CD4-positive, alpha-beta T cell treated with Interleukin-6 for 4 hours (primary cell): ENCODE measurements at regions not wholly inside any gene's neighbourhood (a gene's known extent, or its start where the extent isn't known, plus 50 kb on each side); places are given as distances from the start of the nearest gene placed in this dataset.

Experiments used
- DNase-seq: peaks from one replicate; pipeline ENCODE4 v3.0.0-alpha.2; 2020; ENCODE audit warnings: mixed read lengths

GRCh38 chr3:106725566-106725965 is 651.7 kb upstream of the CCDC54 start:
- DNase-seq = no peak

GRCh38 chr3:106728315-106729098 is 648.7 kb upstream of the CCDC54 start:
- no peak for DNase-seq

- no peak for DNase-seq
These were observed 647.8 kb upstream of the CCDC54 start for GRCh38 chr3:106729481-106729880.

- no peak for DNase-seq
These were observed 646.0 kb upstream of the CCDC54 start for GRCh38 chr3:106731230-106731629.

GRCh38 chr3:106734712-106735111 is 642.5 kb upstream of the CCDC54 start:
- DNase-seq = no peak

- no peak for DNase-seq
These were observed 640.0 kb upstream of the CCDC54 start for GRCh38 chr3:106737265-106737664.

GRCh38 chr3:106740116-106740515 is 637.1 kb upstream of the CCDC54 start:
- DNase-seq = no peak

- DNase-seq = no peak
These were observed 631.7 kb upstream of the CCDC54 start for GRCh38 chr3:106745344-106746168.

- DNase-seq = no peak
These were observed 631.0 kb upstream of the CCDC54 start for GRCh38 chr3:106746286-106746685.

- DNase-seq = no peak
These were observed 628.6 kb upstream of the CCDC54 start for GRCh38 chr3:106748472-106749262.

GRCh38 chr3:106750092-106750491 is 627.1 kb upstream of the CCDC54 start:
- DNase-seq = no peak

GRCh38 chr3:106755336-106755735 is 621.9 kb upstream of the CCDC54 start:
- no peak for DNase-seq

GRCh38 chr3:106756901-106757300 is 620.3 kb upstream of the CCDC54 start:
- no peak for DNase-seq

- DNase-seq = no peak
These were observed 618.8 kb upstream of the CCDC54 start for GRCh38 chr3:106758459-106758858.

GRCh38 chr3:106759731-106760130 is 617.5 kb upstream of the CCDC54 start:
- DNase-seq = no peak

GRCh38 chr3:106765342-106765741 is 611.9 kb upstream of the CCDC54 start:
- no peak for DNase-seq

GRCh38 chr3:106768941-106769480 is 608.2 kb upstream of the CCDC54 start:
- no peak for DNase-seq

GRCh38 chr3:106773795-106774194 is 603.4 kb upstream of the CCDC54 start:
- no peak for DNase-seq

GRCh38 chr3:106783231-106783630 is 594.0 kb upstream of the CCDC54 start:
- no peak for DNase-seq

GRCh38 chr3:106789276-106789675 is 588.0 kb upstream of the CCDC54 start:
- no peak for DNase-seq

- no peak for DNase-seq
These were observed 584.5 kb upstream of the CCDC54 start for GRCh38 chr3:106792716-106793115.

GRCh38 chr3:106794442-106794841 is 582.8 kb upstream of the CCDC54 start:
- no peak for DNase-seq

- DNase-seq = no peak
These were observed 581.7 kb upstream of the CCDC54 start for GRCh38 chr3:106795553-106795952.
